ENCODE measurements at regions not wholly inside any gene's neighbourhood (a gene's known extent, or its start where the extent isn't known, plus 50 kb on each side); places are given as distances from the start of the nearest gene placed in this dataset.

- no peak for TF ChIP-seq CTCF (IDR thresholded peaks at IDR 0.05)
Observed at GRCh38 chr4:24108567-24108966, 218.7 kb upstream of the PPARGC1A start.

DNA sequence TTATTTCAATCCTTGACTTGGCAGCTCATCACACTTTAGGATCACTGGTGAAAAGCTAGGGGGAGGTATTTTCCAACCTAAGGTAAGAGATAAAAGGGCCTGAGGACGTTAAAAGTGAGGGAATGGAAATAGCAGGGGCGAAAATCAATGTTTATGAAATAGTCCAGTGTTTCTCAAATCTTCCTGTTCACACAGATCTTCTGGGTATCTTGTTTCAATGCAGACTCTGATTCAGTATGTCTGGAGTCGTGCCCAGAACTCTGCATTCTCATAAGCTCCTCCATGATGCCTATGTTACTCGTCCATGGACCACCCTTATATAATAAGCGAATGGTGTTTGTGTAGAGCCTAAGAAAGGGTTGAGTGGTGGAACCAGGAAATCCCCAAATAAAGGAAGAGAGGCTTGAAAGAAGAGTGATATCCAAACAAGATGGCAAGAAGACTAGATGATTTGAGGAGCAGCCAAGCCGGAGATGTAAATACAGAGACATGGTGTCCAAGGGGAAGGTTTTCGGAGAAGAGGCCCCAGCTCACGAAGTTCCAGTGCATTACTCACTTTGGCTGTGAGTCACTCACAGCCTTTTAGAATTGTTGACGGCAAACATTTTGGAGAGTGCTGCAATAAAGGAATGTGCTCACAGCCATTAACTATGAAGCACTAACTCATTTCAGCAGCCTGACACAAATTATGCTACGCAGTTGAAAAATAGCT is 215.6 kb upstream of the PPARGC1A start:
- TF ChIP-seq CTCF (IDR thresholded peaks at IDR 0.05) = no peak

DNA sequence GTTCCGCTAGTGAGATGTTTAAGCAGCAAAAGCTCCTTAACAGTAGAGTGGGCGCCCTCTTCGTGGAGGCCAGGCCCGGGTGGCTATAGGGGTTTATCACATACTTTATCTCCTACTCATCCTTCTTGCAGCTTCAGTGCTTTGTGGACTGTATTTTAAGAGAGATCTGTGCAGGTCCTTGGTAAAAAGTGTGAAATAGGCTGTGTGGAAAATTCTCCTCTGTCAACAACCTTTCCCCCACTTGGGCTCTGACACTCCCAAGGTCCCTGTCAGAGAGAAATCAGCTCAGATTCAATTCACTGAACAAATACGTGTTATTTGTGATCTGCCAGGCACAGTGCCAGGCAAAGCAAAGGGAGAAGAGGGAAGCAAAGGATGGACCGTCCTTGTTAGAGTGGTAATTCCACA is 214.3 kb upstream of the PPARGC1A start:
- no peak for TF ChIP-seq CTCF (IDR thresholded peaks at IDR 0.05)

DNA sequence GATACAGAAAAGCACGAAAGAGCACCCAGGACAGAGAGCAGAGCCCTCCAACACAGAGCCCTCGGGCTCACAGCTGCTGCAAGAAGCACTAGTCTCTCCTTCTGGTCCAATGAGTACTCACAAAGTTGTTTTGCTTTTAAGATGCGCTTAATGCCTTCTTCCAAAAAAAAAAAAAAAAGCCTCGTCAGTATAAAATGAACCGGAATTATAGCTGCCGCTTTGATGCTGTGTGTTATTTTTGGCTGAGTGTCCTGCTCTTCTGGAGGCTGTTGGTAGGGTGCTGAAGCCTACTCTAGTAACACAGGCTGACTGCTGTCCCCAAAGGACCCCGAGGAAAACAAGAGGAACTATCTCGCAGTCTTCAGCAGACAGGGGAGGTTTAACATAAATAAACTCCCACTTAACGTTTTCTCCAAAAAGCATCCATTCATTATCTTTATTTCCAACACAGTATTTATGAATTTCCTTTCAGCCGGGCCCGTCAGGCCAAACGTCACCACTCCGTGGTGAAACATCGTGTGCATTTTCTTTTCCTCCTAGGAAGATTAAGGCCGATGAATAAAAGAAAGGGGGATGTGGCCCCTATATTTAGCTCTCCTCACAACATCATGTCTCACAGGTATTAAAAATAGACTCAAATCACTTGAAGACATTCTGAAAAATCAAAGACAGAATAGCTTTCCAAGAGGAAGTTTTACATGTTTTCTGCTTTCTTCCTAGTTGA is 213.7 kb upstream of the PPARGC1A start:
- TF ChIP-seq CTCF (IDR thresholded peaks at IDR 0.05) = no peak

DNA sequence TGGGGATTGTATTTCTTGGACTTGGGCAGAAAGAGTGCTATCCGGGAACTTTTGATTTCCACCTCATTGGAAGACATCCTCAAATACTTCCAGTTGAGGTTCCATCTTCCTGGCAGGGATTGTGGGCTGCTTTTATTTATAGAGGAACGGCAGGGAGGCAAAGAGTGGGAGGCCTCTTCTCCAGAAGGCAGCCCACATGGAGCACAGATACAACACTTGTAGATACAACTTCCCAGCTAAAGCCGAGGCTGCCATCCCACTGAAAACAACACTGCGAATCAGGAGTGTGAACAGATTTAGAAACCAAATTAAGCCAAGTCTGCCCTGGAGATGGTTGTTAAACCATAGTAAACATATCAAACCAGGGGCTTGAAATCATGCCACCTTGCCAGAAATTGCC is 212.8 kb upstream of the PPARGC1A start:
- TF ChIP-seq CTCF (IDR thresholded peaks at IDR 0.05) = no peak

- no peak for TF ChIP-seq CTCF (IDR thresholded peaks at IDR 0.05)
Observed at GRCh38 chr4:24096603-24097002, 206.8 kb upstream of the PPARGC1A start.

- TF ChIP-seq CTCF (IDR thresholded peaks at IDR 0.05) = no peak
Observed at GRCh38 chr4:24094726-24095125, 204.9 kb upstream of the PPARGC1A start.
